PC-3 (cell line): ENCODE measurements at regions not wholly inside any gene's neighbourhood (a gene's known extent, or its start where the extent isn't known, plus 50 kb on each side); places are given as distances from the start of the nearest gene placed in this dataset.

Source experiments
- ATAC-seq: fragments of 200-7000 bp; cut with Tn5 transposase; 2 replicates; pipeline ENCODE4 v1.9.1; 2020; ENCODE audit warnings: mild to moderate bottlenecking, moderate library complexity
- BruUV-seq: library from RNA; stranded (reverse); fragments of 400-500 nt; replicated peaks from 2 replicates; lab custom pipeline; 2021; lab: Mats Ljungman, UMichigan
- CTCF ChIA-PET: fragments of 300-600 bp; sonication (Branson Sonifier 250); formaldehyde crosslinking; loops from one replicate; lab custom pipeline; 2022; ENCODE audit warnings: antibody characterized with exemption; lab: Charles Lee
- POLR2A ChIA-PET: fragments of 300-600 bp; sonication (Branson Sonifier 250); formaldehyde crosslinking; loops from one replicate; lab custom pipeline; 2022; ENCODE audit warnings: antibody characterized with exemption; ENCODE audit not compliant: unreplicated experiment; lab: Charles Lee
- DNase-seq: peaks from one replicate; pipeline ENCODE4 v3.0.0-alpha.2; 2015
- H2AFZ ChIP-seq: fragments of 300-600 bp; sonication (generic); 2 replicates; pipeline ENCODE4 v1.6.0; 2016; ENCODE audit warnings: antibody characterized with exemption, low read length
- H3F3A ChIP-seq: fragments of 300-600 bp; sonication (generic); one replicate; pipeline ENCODE4 v1.6.0; 2017; ENCODE audit warnings: antibody characterized with exemption, low read length, control low read depth, mild to moderate bottlenecking; ENCODE audit not compliant: unreplicated experiment
- H3K27ac ChIP-seq: fragments of 300-600 bp; sonication (generic); 2 replicates; pipeline ENCODE4 v1.5.1; 2016; ENCODE audit warnings: mild to moderate bottlenecking, low read length
- H3K27me3 ChIP-seq: fragments of 300-600 bp; sonication (generic); 2 replicates; pipeline ENCODE4 v1.6.1; 2016; ENCODE audit warnings: low read length, mixed read lengths
- H3K36me3 ChIP-seq: fragments of 300-600 bp; sonication (generic); 2 replicates; pipeline ENCODE4 v1.6.1; 2016; ENCODE audit warnings: low read depth, mixed run types, low read length, mixed read lengths
- H3K4me1 ChIP-seq: fragments of 300-600 bp; sonication (generic); 2 replicates; pipeline ENCODE4 v1.5.1; 2016; ENCODE audit warnings: low read length; ENCODE audit not compliant: insufficient read depth
- H3K4me2 ChIP-seq: fragments of 300-600 bp; sonication (generic); 2 replicates; pipeline ENCODE4 v1.6.0; 2016; ENCODE audit warnings: low read length
- H3K4me3 ChIP-seq: fragments of 300-600 bp; sonication (generic); 2 replicates; pipeline ENCODE4 v1.5.1; 2016; ENCODE audit warnings: mild to moderate bottlenecking, low read length, mixed read lengths
- H3K79me2 ChIP-seq: fragments of 300-600 bp; sonication (generic); 2 replicates; pipeline ENCODE4 v1.6.1; 2017; ENCODE audit warnings: low read length, mixed read lengths
- H3K9ac ChIP-seq: fragments of 300-600 bp; sonication (generic); 2 replicates; pipeline ENCODE4 v1.6.0; 2016; ENCODE audit warnings: mild to moderate bottlenecking, low read length
- H3K9me2 ChIP-seq: fragments of 300-600 bp; sonication (generic); replicated peaks from 2 replicates; pipeline ENCODE4 v1.6.1; 2016; ENCODE audit warnings: mixed run types, low read length, mixed read lengths
- H3K9me3 ChIP-seq: fragments of 300-600 bp; sonication (generic); 2 replicates; pipeline ENCODE4 v1.6.1; 2016; ENCODE audit warnings: low read length, mixed read lengths
- H4K20me1 ChIP-seq: fragments of 300-600 bp; sonication (generic); 2 replicates; pipeline ENCODE4 v1.6.1; 2016; ENCODE audit warnings: low read length, mixed read lengths
- CTCF ChIP-seq: fragments of 300-600 bp; sonication (generic); conservative IDR thresholded peaks from 2 replicates; pipeline ENCODE4 v1.5.1; 2017; ENCODE audit warnings: antibody characterized with exemption, low read depth, mild to moderate bottlenecking, low read length
- EZH2 ChIP-seq: fragments of 300-600 bp; sonication (generic); IDR thresholded peaks from one replicate; pipeline ENCODE4 v1.6.1; 2017; ENCODE audit warnings: antibody characterized with exemption, mild to moderate bottlenecking, low read length; ENCODE audit not compliant: unreplicated experiment
- EZH2phosphoT487 ChIP-seq: fragments of 300-600 bp; sonication (generic); IDR thresholded peaks from 2 replicates; pipeline ENCODE4 v1.6.1; 2018; ENCODE audit warnings: mild to moderate bottlenecking, antibody characterized with exemption, low read length, borderline replicate concordance
- intact Hi-C: fragments of 100-400 bp; cut with micrococcal nuclease; formaldehyde crosslinking; loops from 2 replicates; pipeline ENCODE4 v1.9.0; 2023

GRCh38 chr12:12011880-12012260 lies 58.9 kb upstream of the BCL2L14 start:
- Histone ChIP-seq H3K27me3 (no peaks in the 10 kb centered on the region), H3K9me3 (no peaks in the 10 kb centered on the region), H3K9ac (no peak overlapping the region), H2AFZ (no peak overlapping the region), H3F3A (no peaks in the 10 kb centered on the region), H3K4me1 (peaks cover 47% of the 10 kb centered on the region), H3K9me2 (no peaks in the 10 kb centered on the region), H4K20me1 (no peaks in the 10 kb centered on the region), H3K4me3 (no peak overlapping the region), H3K79me2 (no peaks in the 10 kb centered on the region), H3K27ac (no peak overlapping the region), H3K4me2 (no peak overlapping the region), H3K36me3 (no peaks in the 10 kb centered on the region)
- DNase-seq (no peak), ATAC-seq (no peak)
- no TSS peak for BruUV-seq
- CTCF ChIA-PET: no interaction called here
- intact Hi-C loops: no loop called here
- POLR2A ChIA-PET: no interaction called here
- TF ChIP-seq EZH2phosphoT487 (no peak), EZH2 (no peak), CTCF (no peak)

DNA sequence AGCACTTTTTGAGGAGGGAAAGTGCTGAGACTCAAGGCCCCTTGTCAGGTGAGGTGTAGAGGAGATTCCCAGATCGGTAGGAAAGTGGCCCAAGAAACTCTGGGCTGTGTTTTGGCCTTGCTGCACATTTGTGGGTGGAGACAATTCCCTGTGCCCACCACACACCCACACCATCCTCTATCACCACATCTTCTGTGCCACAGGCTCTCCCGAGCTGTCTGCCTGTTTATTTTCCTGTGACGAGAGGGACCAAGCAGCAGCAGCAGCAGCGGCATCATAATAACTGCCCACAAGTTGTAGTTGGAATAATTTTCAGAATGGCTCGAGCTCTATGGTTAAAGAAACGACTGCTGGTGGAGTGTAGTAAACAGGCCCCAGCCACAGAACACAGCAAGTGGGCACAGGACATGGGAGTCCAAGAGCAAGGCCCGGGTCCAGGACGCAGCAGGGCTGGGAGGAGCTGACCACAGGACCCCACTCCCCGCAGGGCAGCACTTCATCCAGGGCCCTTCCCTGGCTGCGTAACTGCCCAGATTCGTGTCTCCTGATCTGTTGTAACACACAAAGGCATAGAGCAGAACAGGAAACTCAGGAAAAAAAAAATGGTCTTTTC lies 55.6 kb upstream of the BCL2L14 start:
- Histone ChIP-seq H3K4me1 (peaks cover 20% of the 10 kb centered on the region), H2AFZ (no peak overlapping the region), H3F3A (no peaks in the 10 kb centered on the region), H3K9me2 (no peaks in the 10 kb centered on the region), H3K9me3 (no peaks in the 10 kb centered on the region), H3K4me2 (no peak overlapping the region), H3K4me3 (no peak overlapping the region), H3K27me3 (no peaks in the 10 kb centered on the region), H3K27ac (no peak overlapping the region), H4K20me1 (no peaks in the 10 kb centered on the region), H3K79me2 (no peaks in the 10 kb centered on the region), H3K9ac (no peak overlapping the region), H3K36me3 (no peaks in the 10 kb centered on the region)
- no peak for ATAC-seq
- intact Hi-C loops: no loop called here
- POLR2A ChIA-PET: no interaction called here
- no TSS peak for BruUV-seq
- no peak for DNase-seq
- TF ChIP-seq EZH2phosphoT487: no peak
- no peak for TF ChIP-seq CTCF
- no peak for TF ChIP-seq EZH2
- CTCF ChIA-PET: no interaction called here

DNA sequence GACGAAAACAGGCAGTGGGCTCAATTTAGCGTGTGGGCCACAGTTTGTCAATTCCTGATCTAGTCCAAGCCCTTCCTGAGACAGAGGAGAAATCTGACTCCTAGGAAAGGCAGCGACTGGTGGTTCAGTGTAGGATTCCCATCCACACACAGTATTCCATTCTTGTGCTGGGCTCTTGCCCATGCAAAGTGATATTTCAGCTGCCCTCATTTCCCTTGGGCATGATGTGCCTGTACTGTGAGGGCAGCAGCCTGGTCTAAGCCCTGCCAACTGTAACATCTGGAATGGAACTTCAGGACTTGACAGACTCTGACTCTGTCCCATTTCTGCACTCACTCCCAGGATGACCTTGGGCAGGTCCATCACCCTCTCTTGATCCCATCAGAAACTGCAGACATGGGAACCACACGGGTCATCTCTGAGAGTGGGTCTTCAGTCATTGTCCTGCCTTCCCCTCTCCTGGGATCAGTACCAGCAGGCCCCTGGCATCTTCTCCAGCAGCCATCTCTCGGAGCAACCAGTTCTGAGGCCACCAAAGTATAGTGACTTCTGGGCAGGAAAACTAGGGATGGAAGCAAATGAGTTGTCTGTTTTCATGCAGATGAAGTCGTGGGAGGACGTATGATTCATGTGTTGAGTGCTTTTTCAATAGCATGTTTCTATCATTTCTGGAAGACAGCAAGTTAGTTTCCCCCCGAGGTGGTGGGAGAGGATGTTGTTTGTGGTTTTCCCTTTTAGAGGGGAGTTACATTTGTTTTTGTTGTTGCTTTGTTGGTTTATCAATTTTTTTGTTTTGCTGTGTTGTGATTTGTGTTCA lies 54.2 kb upstream of the BCL2L14 start:
- no peak for ATAC-seq
- H3K9me2 ChIP-seq: no peaks in the 10 kb centered on the region
- H2AFZ ChIP-seq: no peak overlapping the region
- TF ChIP-seq EZH2phosphoT487 (no peak), CTCF (no peak), EZH2 (no peak)
- no peaks in the 10 kb centered on the region for H3F3A ChIP-seq
- H3K4me3 ChIP-seq: no peak overlapping the region
- H3K27ac ChIP-seq: no peak overlapping the region
- no TSS peak for BruUV-seq
- no peak overlapping the region for H3K9ac ChIP-seq
- H3K79me2 ChIP-seq: no peaks in the 10 kb centered on the region
- no peak for DNase-seq
- intact Hi-C loops: no loop called here
- POLR2A ChIA-PET: no interaction called here
- H3K4me2 ChIP-seq: no peak overlapping the region
- no peaks in the 10 kb centered on the region for H4K20me1 ChIP-seq
- H3K27me3 ChIP-seq: no peaks in the 10 kb centered on the region
- H3K9me3 ChIP-seq: no peaks in the 10 kb centered on the region
- H3K36me3 ChIP-seq: no peaks in the 10 kb centered on the region
- peaks cover 7% of the 10 kb centered on the region; the same call in 1 of the 2 replicates for H3K4me1 ChIP-seq
- CTCF ChIA-PET: no interaction called here
